ENCODE measurements at regions not wholly inside any gene's neighbourhood (a gene's known extent, or its start where the extent isn't known, plus 50 kb on each side); places are given as distances from the start of the nearest gene placed in this dataset.

DNA sequence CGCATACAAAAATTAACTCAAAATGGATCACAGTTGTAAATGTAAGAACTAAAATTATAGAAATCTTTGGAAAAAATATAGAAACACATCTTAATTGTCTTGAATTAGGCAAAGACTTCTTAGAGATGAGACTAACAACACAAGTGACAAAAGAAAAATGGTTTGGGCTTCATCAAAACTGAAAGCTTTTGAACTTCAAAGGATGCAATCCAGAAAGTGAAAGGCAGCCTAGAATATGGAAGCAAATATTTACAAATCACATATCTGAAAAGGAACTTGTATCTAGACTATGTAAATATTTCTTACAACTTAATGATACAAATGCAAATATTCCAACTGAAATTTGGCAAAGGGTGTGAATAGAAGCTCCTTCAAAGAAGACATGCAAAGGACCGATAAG, 582.8 kb upstream of the ZEB2 start:
- no peak for DNase-seq
- TF ChIP-seq CTCF (IDR thresholded peaks at IDR 0.05) (no peak), POLR2A (IDR thresholded peaks at IDR 0.05) (no peak)
- WGBS, 2 donors, result 91 to 98% methylated on average over 2 of the region's 2 CpGs

GRCh38 chr2:145100301-145100700, 580.4 kb upstream of the ZEB2 start:
- Histone ChIP-seq H3K36me3 (ENCODE audit: low read depth, missing control alignments) (no peaks in the 10 kb centered on the region), H3K9me3 (no peaks in the 10 kb centered on the region), H3K27ac (no peak overlapping the region), H3K4me3 (no peak overlapping the region), H3K4me1 (no peaks in the 10 kb centered on the region), H3K27me3 (no peaks in the 10 kb centered on the region)
- DNase-seq, result no peak
- WGBS, 2 donors, result 93 to 94% methylated on average over 1 of the region's 1 CpG
- intact Hi-C loops (cut with DNase I; ENCODE audit: low total_unique reads), result no loop called here
- TF ChIP-seq POLR2A (IDR thresholded peaks at IDR 0.05), result no peak
- TF ChIP-seq CTCF (IDR thresholded peaks at IDR 0.05), result no peak

More for the DNA sequence above, 582.8 kb upstream of the ZEB2 start:
- Histone ChIP-seq H3K4me1 (no peaks in the 10 kb centered on the region), H3K9me3 (no peaks in the 10 kb centered on the region), H3K36me3 (ENCODE audit: low read depth, missing control alignments) (no peaks in the 10 kb centered on the region), H3K4me3 (no peak overlapping the region), H3K27ac (no peak overlapping the region), H3K27me3 (no peaks in the 10 kb centered on the region)
- intact Hi-C loops (cut with DNase I; ENCODE audit: low total_unique reads), result no loop called here

GRCh38 chr2:145096582-145096981, 576.7 kb upstream of the ZEB2 start:
- no peaks in the 10 kb centered on the region for H3K4me1 ChIP-seq
- TF ChIP-seq POLR2A (IDR thresholded peaks at IDR 0.05) (no peak), CTCF (IDR thresholded peaks at IDR 0.05) (no peak)
- H3K4me3 ChIP-seq, result no peak overlapping the region
- H3K9me3 ChIP-seq, result no peaks in the 10 kb centered on the region
- no peaks in the 10 kb centered on the region for H3K36me3 ChIP-seq (ENCODE audit: low read depth, missing control alignments)
- intact Hi-C loops (cut with DNase I; ENCODE audit: low total_unique reads), result no loop called here
- DNase-seq, result no peak
- no peaks in the 10 kb centered on the region for H3K27me3 ChIP-seq
- H3K27ac ChIP-seq, result no peak overlapping the region

- no peaks in the 10 kb centered on the region for H3K4me1 ChIP-seq
- H3K9me3 ChIP-seq, result no peaks in the 10 kb centered on the region
- 70 to 74% methylated on average over 3 of the region's 3 CpGs for WGBS, 2 donors
- intact Hi-C loops (cut with DNase I; ENCODE audit: low total_unique reads), result no loop called here
- DNase-seq, result no peak
- H3K4me3 ChIP-seq, result no peak overlapping the region
- no peaks in the 10 kb centered on the region for H3K27me3 ChIP-seq
- H3K36me3 ChIP-seq (ENCODE audit: low read depth, missing control alignments), result no peaks in the 10 kb centered on the region
- TF ChIP-seq CTCF (IDR thresholded peaks at IDR 0.05), result no peak
- no peak for TF ChIP-seq POLR2A (IDR thresholded peaks at IDR 0.05)
- no peak overlapping the region for H3K27ac ChIP-seq
Measured at GRCh38 chr2:145095641-145096435, 575.9 kb upstream of the ZEB2 start.

DNA sequence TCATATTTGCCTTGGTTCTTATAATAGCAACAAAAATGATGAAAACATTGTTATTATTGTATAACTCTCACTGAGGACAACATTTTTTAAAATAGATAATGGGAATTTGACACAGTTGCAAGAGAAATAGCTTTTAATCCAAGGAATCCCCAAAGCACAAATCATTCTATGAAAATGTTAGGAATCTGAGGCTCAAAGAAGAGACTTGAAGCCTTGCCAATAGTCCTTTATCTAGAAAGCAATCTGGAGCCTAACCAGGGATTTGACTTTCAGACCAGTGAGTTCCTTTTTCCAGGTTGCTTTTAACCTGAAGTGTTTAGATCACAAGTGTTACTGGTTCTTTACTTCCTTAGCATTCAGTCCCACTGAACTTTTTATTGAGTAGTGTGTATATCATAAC, 574.5 kb upstream of the ZEB2 start:
- DNase-seq, result no peak
- no peaks in the 10 kb centered on the region for H3K9me3 ChIP-seq
- intact Hi-C loops (cut with DNase I; ENCODE audit: low total_unique reads), result no loop called here
- no peaks in the 10 kb centered on the region for H3K4me1 ChIP-seq
- TF ChIP-seq CTCF (IDR thresholded peaks at IDR 0.05) (no peak), POLR2A (IDR thresholded peaks at IDR 0.05) (no peak)
- H3K36me3 ChIP-seq (ENCODE audit: low read depth, missing control alignments), result no peaks in the 10 kb centered on the region
- H3K27ac ChIP-seq, result no peak overlapping the region
- H3K4me3 ChIP-seq, result no peak overlapping the region
- H3K27me3 ChIP-seq, result no peaks in the 10 kb centered on the region

All from testis (tissue), 2 donors.